HCT116 (cell line): ENCODE measurements at regions not wholly inside any gene's neighbourhood (a gene's known extent, or its start where the extent isn't known, plus 50 kb on each side); places are given as distances from the start of the nearest gene placed in this dataset.

Experiments
- RAD21 ChIP-seq: IDR thresholded peaks from 2 replicates; pipeline ENCODE4 v1.6.1; 2012; ENCODE audit warnings: low read depth, mild to moderate bottlenecking
- TF ChIP-seq, protein P1 (sequence below): IDR thresholded peaks from 2 replicates; pipeline ENCODE4 v1.6.1; 2012
- TF ChIP-seq, protein P2 (sequence below), 3 experiments: fragments of 200-600 bp in 1 of 3; sonication (generic) in 1 of 3; IDR thresholded peaks in 2 of 3; conservative IDR thresholded peaks in 1 of 3; 2 replicates each; pipeline ENCODE4 v1.5.1; 2012 to 2017; ENCODE audit warnings: low read depth in 2 of 3, low read length in 2 of 3, antibody characterized with exemption in 1 of 3, borderline replicate concordance in 1 of 3, control low read depth in 1 of 3, mild to moderate bottlenecking in 1 of 3, mixed read lengths in 1 of 3, mixed run types in 1 of 3, moderate library complexity in 1 of 3; ENCODE audit not compliant: insufficient read depth in 1 of 3

DNA sequence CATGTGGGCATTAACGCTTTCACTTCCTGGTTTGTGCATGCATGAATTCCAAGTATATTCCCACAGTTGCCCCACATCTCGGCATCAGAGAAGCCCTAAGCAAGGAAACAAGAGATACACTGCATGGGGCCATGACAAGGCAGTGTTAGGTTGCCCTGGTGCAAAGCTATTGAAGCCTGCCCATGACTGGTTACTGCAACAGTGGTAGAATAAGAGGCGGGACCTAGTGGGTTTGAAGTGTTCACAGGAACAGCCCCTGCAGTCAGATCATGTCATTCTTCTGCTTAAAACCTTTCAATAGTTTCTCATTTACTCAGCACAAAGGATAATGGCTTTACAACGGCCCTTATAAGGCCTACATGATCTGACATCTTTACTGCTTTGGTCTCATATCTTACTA, 80.9 kb upstream of the TOPAZ1 start:
- TF ChIP-seq, protein P1, sequence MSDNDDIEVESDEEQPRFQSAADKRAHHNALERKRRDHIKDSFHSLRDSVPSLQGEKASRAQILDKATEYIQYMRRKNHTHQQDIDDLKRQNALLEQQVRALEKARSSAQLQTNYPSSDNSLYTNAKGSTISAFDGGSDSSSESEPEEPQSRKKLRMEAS, result no peak
- TF ChIP-seq RAD21, result no peak
- TF ChIP-seq, protein P2, sequence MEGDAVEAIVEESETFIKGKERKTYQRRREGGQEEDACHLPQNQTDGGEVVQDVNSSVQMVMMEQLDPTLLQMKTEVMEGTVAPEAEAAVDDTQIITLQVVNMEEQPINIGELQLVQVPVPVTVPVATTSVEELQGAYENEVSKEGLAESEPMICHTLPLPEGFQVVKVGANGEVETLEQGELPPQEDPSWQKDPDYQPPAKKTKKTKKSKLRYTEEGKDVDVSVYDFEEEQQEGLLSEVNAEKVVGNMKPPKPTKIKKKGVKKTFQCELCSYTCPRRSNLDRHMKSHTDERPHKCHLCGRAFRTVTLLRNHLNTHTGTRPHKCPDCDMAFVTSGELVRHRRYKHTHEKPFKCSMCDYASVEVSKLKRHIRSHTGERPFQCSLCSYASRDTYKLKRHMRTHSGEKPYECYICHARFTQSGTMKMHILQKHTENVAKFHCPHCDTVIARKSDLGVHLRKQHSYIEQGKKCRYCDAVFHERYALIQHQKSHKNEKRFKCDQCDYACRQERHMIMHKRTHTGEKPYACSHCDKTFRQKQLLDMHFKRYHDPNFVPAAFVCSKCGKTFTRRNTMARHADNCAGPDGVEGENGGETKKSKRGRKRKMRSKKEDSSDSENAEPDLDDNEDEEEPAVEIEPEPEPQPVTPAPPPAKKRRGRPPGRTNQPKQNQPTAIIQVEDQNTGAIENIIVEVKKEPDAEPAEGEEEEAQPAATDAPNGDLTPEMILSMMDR (IDR thresholded peaks at IDR 0.05 in 2 of 3, conservative IDR thresholded peaks at IDR 0.05 in 1 of 3; ENCODE audit: borderline replicate concordance in 1 of 3, insufficient read depth in 1 of 3, low read depth in 2 of 3, low read length in 2 of 3), result no peak
